Caco-2 (cell line): ENCODE measurements at regions not wholly inside any gene's neighbourhood (a gene's known extent, or its start where the extent isn't known, plus 50 kb on each side); places are given as distances from the start of the nearest gene placed in this dataset.

Experiments used
- BruUV-seq: library from RNA; stranded (reverse); fragments of 400-500 nt; replicated peaks from 2 replicates; lab custom pipeline; 2021; lab: Mats Ljungman, UMichigan
- CTCF ChIA-PET: fragments of 300-600 bp; sonication (Branson Sonifier 250); formaldehyde crosslinking; loops from one replicate; lab custom pipeline; 2022; ENCODE audit warnings: antibody characterized with exemption; lab: Charles Lee
- POLR2A ChIA-PET: fragments of 300-600 bp; sonication (Branson Sonifier 250); formaldehyde crosslinking; loops from one replicate; lab custom pipeline; 2022; ENCODE audit warnings: antibody characterized with exemption; lab: Charles Lee
- DNase-seq, 2 experiments: peaks; one replicate each; pipeline versions ENCODE4 v3.0.0 to v3.0.0-alpha.2; 2020 to 2022
- H3K27me3 ChIP-seq: replicated peaks from 2 replicates; pipeline ENCODE4 v1.6.0; 2011; ENCODE audit warnings: low read length; ENCODE audit not compliant: control insufficient read depth, insufficient read depth
- H3K36me3 ChIP-seq: 2 replicates; pipeline ENCODE4 v1.5.1; 2011; ENCODE audit warnings: low read length; ENCODE audit not compliant: control insufficient read depth, insufficient read depth
- H3K4me1 ChIP-seq: fragments of 250-450 bp; sonication (Bioruptor Pico); 2 replicates; pipeline ENCODE4 v1.5.1; 2020; ENCODE audit warnings: mild to moderate bottlenecking
- H3K4me3 ChIP-seq: 2 replicates; pipeline ENCODE4 v1.5.1; 2011; ENCODE audit warnings: low read depth, mild to moderate bottlenecking, control low read depth, low read length
- H3K9me3 ChIP-seq: fragments of 250-450 bp; sonication (Bioruptor Pico); 2 replicates; pipeline ENCODE4 v1.5.1; 2020; ENCODE audit warnings: mild to moderate bottlenecking, moderate library complexity
- H3K27ac Mint-ChIP-seq: one replicate; pipeline ENCODE4 v1.8.0; 2022; ENCODE audit warnings: mixed read lengths; ENCODE audit not compliant: unreplicated experiment
- H3K27me3 Mint-ChIP-seq: one replicate; pipeline ENCODE4 v1.8.0; 2022; ENCODE audit warnings: mixed read lengths; ENCODE audit not compliant: insufficient read depth, unreplicated experiment
- H3K36me3 Mint-ChIP-seq: one replicate; pipeline ENCODE4 v1.8.0; 2022; ENCODE audit warnings: mild to moderate bottlenecking, mixed read lengths; ENCODE audit not compliant: insufficient read depth, unreplicated experiment
- H3K4me1 Mint-ChIP-seq: one replicate; pipeline ENCODE4 v1.8.0; 2022; ENCODE audit warnings: low read depth, mixed read lengths; ENCODE audit not compliant: unreplicated experiment
- H3K4me3 Mint-ChIP-seq: one replicate; pipeline ENCODE4 v1.8.0; 2022; ENCODE audit warnings: mild to moderate bottlenecking, moderate library complexity, mixed read lengths; ENCODE audit not compliant: unreplicated experiment
- H3K9me3 Mint-ChIP-seq: one replicate; pipeline ENCODE4 v1.8.0; 2022; ENCODE audit warnings: mixed read lengths; ENCODE audit not compliant: unreplicated experiment
- CTCF ChIP-seq, 2 experiments: fragments of 200-600 bp in 1 of 2; IDR thresholded peaks; 1 replicate in 1 of 2; 2 replicates in 1 of 2; pipeline versions ENCODE4 v1.5.1 to v1.8.0; 2011 to 2022; ENCODE audit warnings: antibody characterized with exemption in 1 of 2, control low read depth in 1 of 2, inconsistent platforms in 1 of 2, low read depth in 1 of 2, low read length in 1 of 2, mild to moderate bottlenecking in 1 of 2, moderate library complexity in 1 of 2; ENCODE audit not compliant: insufficient read depth in 1 of 2, severe bottlenecking in 1 of 2, unreplicated experiment in 1 of 2
- intact Hi-C: fragments of 100-400 bp; cut with micrococcal nuclease; formaldehyde crosslinking; loops from one replicate; pipeline ENCODE4 v1.10.0; 2022; ENCODE audit not compliant: unreplicated experiment

DNA sequence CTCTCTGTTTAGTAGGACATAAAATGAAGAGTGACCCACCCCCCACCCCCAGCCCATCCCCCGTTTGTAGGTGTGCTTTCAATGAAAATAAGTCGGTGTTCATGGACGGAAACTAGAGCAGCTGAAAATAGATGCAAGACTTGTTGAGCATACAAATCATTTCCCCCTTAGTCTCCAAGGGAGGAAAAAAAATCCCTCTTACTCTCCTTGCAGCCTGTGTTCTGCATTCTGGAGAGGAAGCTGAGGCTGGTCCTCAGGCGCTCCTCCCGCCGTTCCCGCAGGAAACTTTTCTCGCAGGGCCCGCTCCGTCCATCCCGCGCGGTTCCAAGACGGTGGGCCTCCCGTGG is 259.0 kb upstream of the E2F7 start:
- BruUV-seq, result no TSS peak
- Mint-ChIP-seq H3K4me3 (peak overlapping the region; percentile 85), H3K36me3 (no peaks in the 10 kb centered on the region), H3K9me3 (no peaks in the 10 kb centered on the region), H3K27ac (no peak overlapping the region), H3K4me1 (peaks cover 5% of the 10 kb centered on the region), H3K27me3 (peaks cover 32% of the 10 kb centered on the region)
- H3K36me3 ChIP-seq, result no peaks in the 10 kb centered on the region
- intact Hi-C loops, result loop anchor here (2.0 kb wide), 1 partner anchor 172 kb away; no protein-coding TSS in a partner anchor
- peak overlapping the region; percentile 20 for H3K4me3 ChIP-seq
- H3K27me3 ChIP-seq, result no peaks in the 10 kb centered on the region; the same call in 1 of the 2 replicates
- POLR2A ChIA-PET, result interaction anchor here (0.6 kb wide), 1 partner anchor 256 kb away, joined by 3 read pairs; no protein-coding TSS in a partner anchor
- no peaks in the 10 kb centered on the region for H3K9me3 ChIP-seq
- H3K4me1 ChIP-seq, result no peaks in the 10 kb centered on the region
- CTCF ChIA-PET, result interaction anchor here (0.7 to 0.9 kb wide), 3 partner anchors 172 to 275 kb away, joined by 3 to 6 read pairs (median 3); no protein-coding TSS in a partner anchor
- no peak for TF ChIP-seq CTCF (IDR thresholded peaks at IDR 0.05; ENCODE audit: insufficient read depth in 1 of 2, low read depth in 1 of 2, low read length in 1 of 2, severe bottlenecking in 1 of 2, unreplicated experiment in 1 of 2)
- DNase-seq, result no peak

- Mint-ChIP-seq H3K4me3 (peak overlapping the region; percentile 85), H3K27ac (no peak overlapping the region), H3K27me3 (peaks cover 32% of the 10 kb centered on the region), H3K9me3 (no peaks in the 10 kb centered on the region), H3K36me3 (no peaks in the 10 kb centered on the region), H3K4me1 (peaks cover 5% of the 10 kb centered on the region)
- Histone ChIP-seq H3K27me3 (no peaks in the 10 kb centered on the region; the same call in 1 of the 2 replicates), H3K4me3 (no peak overlapping the region), H3K36me3 (no peaks in the 10 kb centered on the region), H3K4me1 (no peaks in the 10 kb centered on the region), H3K9me3 (no peaks in the 10 kb centered on the region)
- TF ChIP-seq CTCF (IDR thresholded peaks at IDR 0.05; ENCODE audit: insufficient read depth in 1 of 2, low read depth in 1 of 2, low read length in 1 of 2, severe bottlenecking in 1 of 2, unreplicated experiment in 1 of 2), result no peak
- ChIA-PET CTCF (no interaction called here), POLR2A (interaction anchor here (0.6 kb wide), 1 partner anchor 256 kb away, joined by 3 read pairs; no protein-coding TSS in a partner anchor)
- no peak for DNase-seq
- no TSS peak for BruUV-seq
- intact Hi-C loops, result loop anchor here (2.0 kb wide), 1 partner anchor 171 kb away; no protein-coding TSS in a partner anchor
Measured at GRCh38 chr12:77323788-77324415, 258.5 kb upstream of the E2F7 start.

DNA sequence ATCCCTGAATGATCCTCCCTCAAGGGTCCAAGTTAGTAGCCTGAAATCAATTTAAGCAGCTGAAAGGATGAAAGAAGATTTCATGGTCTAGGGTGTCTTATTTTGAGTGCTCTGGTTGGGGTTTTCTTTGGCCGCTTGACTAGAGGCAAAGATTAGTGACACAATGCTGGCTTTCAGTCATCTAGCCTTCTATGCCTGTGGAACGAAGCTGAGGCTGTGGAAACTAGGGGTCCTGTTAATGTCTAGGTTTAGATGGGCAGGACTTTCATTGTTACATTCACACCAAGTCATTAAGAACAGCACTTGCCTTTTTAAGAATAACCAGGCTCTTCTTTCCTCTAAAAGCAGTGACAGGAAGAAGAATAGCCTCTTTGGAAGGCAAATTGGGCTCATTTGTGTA is 253.8 kb upstream of the E2F7 start:
- Mint-ChIP-seq H3K27me3 (peaks cover 9% of the 10 kb centered on the region), H3K4me3 (no peak overlapping the region), H3K36me3 (no peaks in the 10 kb centered on the region), H3K27ac (no peak overlapping the region), H3K4me1 (no peaks in the 10 kb centered on the region), H3K9me3 (no peaks in the 10 kb centered on the region)
- no peak for TF ChIP-seq CTCF (IDR thresholded peaks at IDR 0.05; ENCODE audit: insufficient read depth in 1 of 2, low read depth in 1 of 2, low read length in 1 of 2, severe bottlenecking in 1 of 2, unreplicated experiment in 1 of 2)
- H3K9me3 ChIP-seq, result no peaks in the 10 kb centered on the region
- H3K36me3 ChIP-seq, result no peaks in the 10 kb centered on the region
- H3K4me3 ChIP-seq, result no peak overlapping the region
- ChIA-PET CTCF (no interaction called here), POLR2A (no interaction called here)
- BruUV-seq, result no TSS peak
- H3K27me3 ChIP-seq, result no peaks in the 10 kb centered on the region
- no peak for DNase-seq
- no peaks in the 10 kb centered on the region for H3K4me1 ChIP-seq
- intact Hi-C loops, result no loop called here
